GM18511 (cell line): ENCODE measurements at regions not wholly inside any gene's neighbourhood (a gene's known extent, or its start where the extent isn't known, plus 50 kb on each side); places are given as distances from the start of the nearest gene placed in this dataset.

Source experiments
- ATAC-seq: cut with Tn5 transposase; IDR thresholded peaks from one replicate; pipeline ENCODE4 v1.9.1; 2021; ENCODE audit warnings: mild to moderate bottlenecking, moderate library complexity; ENCODE audit not compliant: unreplicated experiment

DNA sequence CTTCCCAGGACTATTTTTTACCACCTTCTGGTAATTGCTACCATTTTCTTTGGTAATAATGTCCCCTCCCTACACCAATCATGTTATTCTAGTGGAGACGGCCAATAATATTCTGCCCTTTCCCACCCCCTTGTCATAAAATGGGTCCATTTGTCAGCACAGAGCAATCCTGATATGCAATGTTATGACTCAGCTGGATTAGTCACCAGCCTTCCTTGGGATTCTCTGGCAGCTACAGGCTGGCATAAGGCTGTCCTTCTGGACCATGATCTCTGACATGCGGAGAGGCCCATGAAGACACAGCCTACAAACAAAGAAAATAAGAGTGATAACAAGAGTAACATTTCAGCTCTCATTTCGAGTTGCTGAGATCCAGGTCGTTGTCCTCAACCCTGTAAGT lies 222.0 kb upstream of the CPNE8 start:
- no peak for ATAC-seq

DNA sequence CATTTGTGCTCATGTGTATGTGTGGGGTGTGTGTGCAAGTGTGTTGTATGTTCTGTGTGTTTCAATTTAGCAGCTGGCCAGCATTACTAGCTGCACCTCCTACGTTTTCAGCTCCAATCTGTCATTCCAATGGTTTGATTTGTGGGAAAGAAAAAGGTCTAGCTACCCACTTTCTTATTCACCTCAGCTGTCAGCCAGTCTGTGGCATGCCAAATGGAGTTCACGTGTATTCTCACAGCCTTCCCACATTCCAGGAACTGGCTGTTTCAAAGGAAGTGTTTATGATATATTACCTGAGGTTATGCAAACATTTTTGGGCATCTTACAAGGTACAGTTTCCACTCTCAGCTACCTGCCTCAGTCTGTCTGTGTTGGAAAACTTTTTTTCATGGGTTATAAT lies 220.2 kb upstream of the CPNE8 start:
- ATAC-seq, result no peak

DNA sequence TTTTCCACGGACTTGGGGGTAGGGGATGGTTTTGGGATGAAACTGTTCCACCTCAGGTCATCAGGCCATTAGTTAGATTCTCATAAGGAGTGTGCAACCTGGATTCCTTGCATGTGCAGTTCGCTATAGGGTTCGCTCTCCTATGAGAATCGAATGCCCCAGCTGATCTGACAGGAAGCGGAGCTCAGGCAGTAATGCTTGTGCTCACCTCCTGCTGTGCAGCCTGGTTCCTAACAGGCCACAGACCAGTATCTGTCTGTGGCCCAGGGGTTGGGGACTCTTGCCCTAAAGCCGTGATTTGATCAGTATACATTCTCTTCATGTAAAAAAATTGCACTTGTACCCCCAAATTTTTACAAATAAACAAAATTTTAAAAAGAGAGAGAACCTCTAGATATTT lies 219.4 kb upstream of the CPNE8 start:
- no peak for ATAC-seq

- ATAC-seq, result no peak
Measured at GRCh38 chr12:39123580-39124253, 218.3 kb upstream of the CPNE8 start.

GRCh38 chr12:39122562-39123204 lies 217.3 kb upstream of the CPNE8 start:
- no peak for ATAC-seq

GRCh38 chr12:39116861-39117260 lies 211.5 kb upstream of the CPNE8 start:
- no peak for ATAC-seq

DNA sequence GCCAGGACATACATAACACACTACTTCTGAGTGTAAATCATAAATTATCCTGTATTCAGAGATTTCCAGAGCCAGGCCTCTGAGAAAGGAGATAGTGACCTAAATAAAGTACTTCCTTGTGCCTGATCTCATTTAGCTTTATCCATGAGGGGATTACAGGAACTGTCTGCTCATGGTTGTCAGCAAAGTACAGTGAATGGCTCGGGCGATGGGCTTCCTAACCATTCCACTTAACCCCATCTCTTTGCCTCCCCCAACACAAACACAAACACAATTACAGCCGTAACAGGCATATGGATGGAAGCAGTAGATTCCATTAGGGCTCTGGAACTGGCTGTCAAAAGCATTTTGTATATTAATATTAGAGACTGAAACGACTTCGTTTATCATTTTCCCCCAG lies 206.7 kb upstream of the CPNE8 start:
- ATAC-seq, result no peak

DNA sequence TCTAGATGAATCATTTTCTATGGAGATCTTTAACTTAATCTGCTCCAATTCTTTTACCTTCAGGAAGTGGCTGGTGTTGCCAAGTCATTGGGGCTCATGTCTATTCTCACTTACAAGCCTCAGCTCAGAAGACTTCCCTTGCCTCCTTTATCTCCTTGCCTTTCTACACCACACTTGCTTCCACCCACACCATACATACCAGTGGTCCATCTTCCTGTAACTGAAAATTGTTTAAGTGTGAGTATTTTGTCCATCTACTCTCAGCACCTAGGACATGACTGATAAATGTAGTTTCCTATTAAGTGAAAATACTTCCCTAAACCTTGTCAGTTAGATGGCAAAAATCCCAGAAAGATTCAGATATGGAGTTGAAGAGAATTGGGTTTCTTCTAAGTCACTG lies 199.7 kb upstream of the CPNE8 start:
- ATAC-seq, result no peak

- peak; percentile 98 for ATAC-seq
Measured at GRCh38 chr12:39103552-39104165, 198.3 kb upstream of the CPNE8 start.

DNA sequence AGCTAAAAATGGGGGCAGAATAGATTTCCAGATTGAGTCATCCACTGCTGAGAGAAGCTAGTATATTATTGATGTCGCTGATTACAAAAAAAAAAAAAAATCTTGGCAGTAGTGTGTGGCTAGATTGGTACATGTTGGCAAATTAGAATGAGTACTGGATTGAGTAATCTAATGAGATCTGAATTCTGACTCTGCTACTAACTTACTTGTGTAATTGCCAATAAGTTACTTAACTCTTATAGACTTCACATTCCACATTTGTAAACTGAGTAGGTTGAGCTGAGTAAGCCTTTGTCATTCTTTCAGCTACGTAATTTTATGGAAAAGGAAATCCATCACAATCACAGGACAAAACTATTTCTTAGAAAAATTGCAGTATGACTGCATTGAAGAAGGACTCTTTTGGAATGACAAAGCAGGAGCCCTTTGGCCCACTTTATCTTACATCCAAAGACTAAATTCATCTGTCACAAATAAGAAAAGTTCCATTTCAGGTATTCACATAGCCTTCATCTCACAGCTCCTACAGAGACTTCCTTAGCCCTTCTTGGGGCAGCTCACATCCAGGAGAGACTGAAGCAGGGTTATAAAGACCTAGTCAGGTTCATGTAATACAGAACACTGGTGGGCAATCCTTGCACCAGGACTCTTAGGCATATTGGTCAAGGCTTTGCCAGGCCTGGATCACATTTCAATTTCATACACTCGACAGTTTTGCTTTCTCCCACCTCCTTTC lies 197.3 kb upstream of the CPNE8 start:
- no peak for ATAC-seq

DNA sequence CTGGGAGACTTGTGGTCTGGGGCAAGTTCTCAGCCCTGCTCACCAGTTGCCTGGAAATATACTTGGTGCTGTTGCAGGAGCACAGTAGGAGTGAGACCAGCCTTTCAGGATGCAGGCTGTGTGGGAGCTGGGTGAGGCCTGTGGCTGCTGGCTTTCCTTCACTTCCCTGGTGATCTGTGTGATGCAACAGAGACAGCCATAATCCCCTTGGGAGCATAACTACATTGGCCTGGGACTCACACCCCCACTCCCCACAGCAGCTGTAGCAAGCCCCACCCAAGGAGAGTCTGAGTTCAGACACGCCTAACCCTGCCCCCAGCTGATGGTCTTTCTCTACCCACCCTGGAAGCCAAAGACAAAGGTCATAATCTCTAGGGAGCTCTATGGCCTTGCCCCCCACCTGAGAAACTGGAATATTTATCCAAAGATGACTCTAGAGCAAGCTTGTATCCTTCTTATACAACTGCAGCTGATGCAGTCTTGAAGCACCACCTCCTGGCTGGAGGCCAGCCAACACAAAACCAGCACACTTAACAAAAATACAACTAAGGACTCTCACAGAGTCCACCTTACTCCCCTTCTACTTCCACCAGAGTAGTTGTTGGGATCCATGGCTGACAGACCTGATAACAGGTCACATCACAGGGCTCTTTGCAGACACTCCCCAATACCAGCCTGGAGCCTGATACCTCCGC lies 190.4 kb upstream of the CPNE8 start:
- ATAC-seq, result no peak

DNA sequence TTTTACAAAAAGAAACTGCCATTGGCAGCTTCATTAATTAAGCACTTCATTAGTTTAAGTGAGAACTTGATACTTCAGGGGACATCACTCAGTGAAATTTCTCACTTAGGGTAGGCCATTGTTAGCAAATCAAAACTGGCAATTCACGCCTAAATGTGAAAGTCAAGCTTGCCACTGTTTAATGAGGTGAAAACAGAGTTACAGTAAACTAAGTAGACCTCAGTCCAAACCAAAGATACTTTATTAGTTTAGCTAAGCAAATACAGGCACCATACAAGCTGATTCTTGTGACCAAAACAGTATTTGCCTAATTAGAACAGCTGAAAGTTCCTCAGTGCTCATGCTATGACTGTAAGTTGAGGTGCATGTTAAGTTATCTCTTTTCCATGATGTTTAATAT lies 176.5 kb upstream of the CPNE8 start:
- no peak for ATAC-seq

- no peak for ATAC-seq
Measured at GRCh38 chr12:39077226-39077625, 171.8 kb upstream of the CPNE8 start.

- ATAC-seq, result no peak
Measured at GRCh38 chr12:39074063-39074462, 168.7 kb upstream of the CPNE8 start.

- ATAC-seq, result no peak
Measured at GRCh38 chr12:39072658-39073057, 167.3 kb upstream of the CPNE8 start.

- ATAC-seq, result no peak
Measured at GRCh38 chr12:39071611-39072010, 166.2 kb upstream of the CPNE8 start.

GRCh38 chr12:39070775-39071174 lies 165.4 kb upstream of the CPNE8 start:
- ATAC-seq, result no peak

- ATAC-seq, result no peak
Measured at GRCh38 chr12:39065455-39065854, 160.1 kb upstream of the CPNE8 start.

DNA sequence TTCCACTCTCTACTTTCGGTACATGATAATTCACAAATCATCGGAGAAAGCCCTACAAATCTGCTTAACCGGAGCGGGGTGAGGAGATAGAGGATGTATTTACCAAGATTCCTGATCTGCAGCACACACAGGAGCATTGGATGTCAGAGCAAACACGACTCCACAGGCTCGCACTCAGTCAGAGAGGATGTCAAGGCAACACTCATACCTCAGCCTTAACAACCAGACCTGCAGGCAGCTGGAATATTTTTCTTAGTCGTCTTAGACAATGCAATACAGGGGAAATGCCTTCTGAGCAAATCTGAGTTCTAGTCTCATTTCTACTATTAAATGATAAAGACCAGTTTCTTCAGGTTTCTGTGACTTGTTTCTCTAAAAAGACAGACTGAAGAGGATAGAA lies 159.3 kb upstream of the CPNE8 start:
- no peak for ATAC-seq

GRCh38 chr12:39062266-39062996 lies 157.0 kb upstream of the CPNE8 start:
- ATAC-seq, result no peak

DNA sequence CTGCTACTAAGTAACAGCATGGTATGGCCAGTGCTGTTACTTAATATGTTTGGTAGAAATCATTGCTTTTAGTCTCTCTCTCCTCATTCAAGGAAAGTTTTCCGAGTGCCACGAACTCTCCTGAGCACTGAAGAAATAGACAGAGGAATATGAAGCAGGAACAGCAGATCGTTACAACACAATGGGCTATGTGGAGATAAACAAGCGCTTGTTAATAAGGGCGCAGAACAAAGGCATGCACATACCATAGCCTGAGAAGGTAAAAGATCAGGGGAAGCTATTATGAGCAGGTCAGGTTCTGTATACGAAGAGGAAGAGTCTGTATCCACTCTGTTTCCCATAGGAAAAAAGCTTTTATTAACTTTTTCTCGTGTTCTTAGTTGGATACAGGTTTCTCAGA lies 156.2 kb upstream of the CPNE8 start:
- ATAC-seq, result no peak
